ENCODE measurements at regions not wholly inside any gene's neighbourhood (a gene's known extent, or its start where the extent isn't known, plus 50 kb on each side); places are given as distances from the start of the nearest gene placed in this dataset.

DNA sequence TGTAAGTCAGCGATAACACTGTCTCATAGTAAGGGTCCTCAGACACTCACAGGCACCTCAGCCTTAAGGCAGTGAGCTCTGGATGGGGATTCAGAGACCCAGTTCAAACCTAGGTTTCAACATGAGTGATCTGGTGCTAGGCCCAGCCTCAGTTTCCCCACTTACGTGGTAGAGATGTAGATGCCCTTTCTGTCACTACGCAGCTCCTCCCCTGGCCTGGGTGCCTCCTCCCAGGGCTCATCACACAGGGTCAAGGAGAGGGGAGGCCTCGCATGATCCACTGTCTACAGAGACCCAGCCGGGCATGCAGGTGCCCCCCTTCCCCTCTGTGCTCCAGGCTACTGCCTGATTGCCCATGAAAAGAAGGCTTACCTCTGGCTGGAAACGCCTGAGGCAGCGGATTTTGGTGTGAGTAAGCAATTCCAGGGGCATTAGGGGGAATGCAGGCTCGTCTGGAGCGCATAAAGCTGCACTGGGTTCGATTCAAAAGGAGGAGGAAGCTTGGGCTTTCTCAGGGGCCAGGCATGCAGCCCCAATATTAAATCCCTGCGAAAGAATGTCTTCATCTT lies 69.8 kb upstream of the ANKRD34C start (continued):
- no peak for TF ChIP-seq CBX1 (IDR thresholded peaks at IDR 0.05; ENCODE audit: low read depth)

DNA sequence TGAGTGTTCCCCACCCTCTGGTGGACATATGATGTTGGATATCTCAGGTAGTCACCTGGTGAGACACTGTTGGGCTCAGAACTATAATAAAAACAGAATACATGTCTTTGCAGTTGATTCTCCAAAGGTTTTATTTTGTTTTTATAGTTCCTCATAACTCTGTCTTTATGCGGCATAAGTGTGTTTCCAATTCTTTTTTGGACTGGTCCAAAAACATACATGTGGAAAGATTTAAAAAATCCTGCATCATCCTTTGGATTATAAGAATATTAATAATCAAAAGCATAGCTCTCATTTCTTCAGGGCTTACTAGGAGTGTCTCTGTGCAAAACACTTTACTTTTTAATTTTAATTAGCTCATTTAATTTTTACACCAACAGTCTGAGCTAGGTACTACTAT lies 71.0 kb upstream of the ANKRD34C start:
- CTCF ChIA-PET (ENCODE audit: low intra/inter-chr PET ratio), result interaction anchor here (0.5 kb wide), 1 partner anchor 21 kb away, joined by 5 read pairs; no protein-coding TSS in a partner anchor
- FAIRE-seq, result no peak
- ATAC-seq, result no peak
- TF ChIP-seq TAF1 (IDR thresholded peaks at IDR 0.05; ENCODE audit: control insufficient read depth, extremely low read depth, insufficient read depth, low read length, severe bottlenecking) (no peak), PKNOX1 (IDR thresholded peaks at IDR 0.05) (no peak), PTBP1 (IDR thresholded peaks at IDR 0.05; ENCODE audit: low read depth, low read length) (no peak), DPF2 (IDR thresholded peaks at IDR 0.05) (no peak), XRCC5 (IDR thresholded peaks at IDR 0.05; ENCODE audit: low read depth, low read length) (no peak), ELF1 (tag; IDR thresholded peaks at IDR 0.05) (no peak), CHD4 (IDR thresholded peaks at IDR 0.05; ENCODE audit: insufficient read depth, insufficient replicate concordance, low read depth, low read length, poor library complexity, severe bottlenecking) (no peak), E2F3 (CRISPR knock-in tag; IDR thresholded peaks at IDR 0.05) (no peak), FOXJ3 (CRISPR knock-in tag; IDR thresholded peaks at IDR 0.05) (no peak), NONO (IDR thresholded peaks at IDR 0.05; ENCODE audit: low read depth in 2 of 2, low read length in 1 of 2) (no peak), COPS2 (conservative IDR thresholded peaks at IDR 0.05) (no peak), ZNF445 (CRISPR knock-in tag; IDR thresholded peaks at IDR 0.05; ENCODE audit: low read depth) (no peak)
- TF ChIP-seq, protein P1, sequence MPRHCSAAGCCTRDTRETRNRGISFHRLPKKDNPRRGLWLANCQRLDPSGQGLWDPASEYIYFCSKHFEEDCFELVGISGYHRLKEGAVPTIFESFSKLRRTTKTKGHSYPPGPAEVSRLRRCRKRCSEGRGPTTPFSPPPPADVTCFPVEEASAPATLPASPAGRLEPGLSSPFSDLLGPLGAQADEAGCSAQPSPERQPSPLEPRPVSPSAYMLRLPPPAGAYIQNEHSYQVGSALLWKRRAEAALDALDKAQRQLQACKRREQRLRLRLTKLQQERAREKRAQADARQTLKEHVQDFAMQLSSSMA (CRISPR knock-in tag; IDR thresholded peaks at IDR 0.05), result no peak
- TF ChIP-seq, protein P2, sequence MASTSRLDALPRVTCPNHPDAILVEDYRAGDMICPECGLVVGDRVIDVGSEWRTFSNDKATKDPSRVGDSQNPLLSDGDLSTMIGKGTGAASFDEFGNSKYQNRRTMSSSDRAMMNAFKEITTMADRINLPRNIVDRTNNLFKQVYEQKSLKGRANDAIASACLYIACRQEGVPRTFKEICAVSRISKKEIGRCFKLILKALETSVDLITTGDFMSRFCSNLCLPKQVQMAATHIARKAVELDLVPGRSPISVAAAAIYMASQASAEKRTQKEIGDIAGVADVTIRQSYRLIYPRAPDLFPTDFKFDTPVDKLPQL (IDR thresholded peaks at IDR 0.05; ENCODE audit: extremely low read depth, insufficient read length), result no peak
- TF ChIP-seq, protein P3, sequence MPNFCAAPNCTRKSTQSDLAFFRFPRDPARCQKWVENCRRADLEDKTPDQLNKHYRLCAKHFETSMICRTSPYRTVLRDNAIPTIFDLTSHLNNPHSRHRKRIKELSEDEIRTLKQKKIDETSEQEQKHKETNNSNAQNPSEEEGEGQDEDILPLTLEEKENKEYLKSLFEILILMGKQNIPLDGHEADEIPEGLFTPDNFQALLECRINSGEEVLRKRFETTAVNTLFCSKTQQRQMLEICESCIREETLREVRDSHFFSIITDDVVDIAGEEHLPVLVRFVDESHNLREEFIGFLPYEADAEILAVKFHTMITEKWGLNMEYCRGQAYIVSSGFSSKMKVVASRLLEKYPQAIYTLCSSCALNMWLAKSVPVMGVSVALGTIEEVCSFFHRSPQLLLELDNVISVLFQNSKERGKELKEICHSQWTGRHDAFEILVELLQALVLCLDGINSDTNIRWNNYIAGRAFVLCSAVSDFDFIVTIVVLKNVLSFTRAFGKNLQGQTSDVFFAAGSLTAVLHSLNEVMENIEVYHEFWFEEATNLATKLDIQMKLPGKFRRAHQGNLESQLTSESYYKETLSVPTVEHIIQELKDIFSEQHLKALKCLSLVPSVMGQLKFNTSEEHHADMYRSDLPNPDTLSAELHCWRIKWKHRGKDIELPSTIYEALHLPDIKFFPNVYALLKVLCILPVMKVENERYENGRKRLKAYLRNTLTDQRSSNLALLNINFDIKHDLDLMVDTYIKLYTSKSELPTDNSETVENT (CRISPR knock-in tag; IDR thresholded peaks at IDR 0.05), result no peak

More for the DNA sequence above, 71.0 kb upstream of the ANKRD34C start:
- peaks cover 2 to 18% of the 10 kb centered on the region in 2 experiments; a peak in 3 of 5 replicates for H3K27me3 ChIP-seq (ENCODE audit: control insufficient read depth in 2 of 2, insufficient read depth in 2 of 2, low read length in 2 of 2)
- 4% methylated on average over 1 of the region's 1 CpG for WGBS (ENCODE audit: insufficient coverage, low coverage, missing lambda C conversion rate)
- POLR2A ChIA-PET, result no interaction called here
- peaks cover 2 to 4% of the 10 kb centered on the region in 2 experiments; a peak in 1 of 5 replicates for H3K4me1 ChIP-seq (replicated peaks in 1 of 2; ENCODE audit: control insufficient read depth in 2 of 2, insufficient read depth in 2 of 2, low read length in 2 of 2)
- no peaks in the 10 kb centered on the region for H3K79me2 ChIP-seq (ENCODE audit: control insufficient read depth, insufficient read depth, low read length)
- H4K20me1 ChIP-seq (replicated peaks; ENCODE audit: control insufficient read depth, insufficient read depth, low read length), result no peaks in the 10 kb centered on the region; the same call in none of the 2 replicates
- H3K9me1 ChIP-seq (ENCODE audit: control insufficient read depth, insufficient read depth, low read length), result no peaks in the 10 kb centered on the region
- H3K4me3 ChIP-seq, result no peak overlapping the region
- intact Hi-C loops (cut with micrococcal nuclease) (no loop called here), in situ Hi-C loops (cut with MboI) (no loop called here)
- no peak overlapping the region for H2AFZ ChIP-seq (ENCODE audit: low read depth, low read length)
- no peaks in the 10 kb centered on the region for H3K36me3 ChIP-seq (ENCODE audit: control insufficient read depth, insufficient read depth, low read length)
- H3K27ac ChIP-seq (ENCODE audit: extremely low read depth, low read depth, low read length), result no peak overlapping the region
- no peak for DNase-seq (ENCODE audit: extremely low read depth in 1 of 4, low spot score in 3 of 4)
- H3K9me3 ChIP-seq (replicated peaks; ENCODE audit: control insufficient read depth, insufficient read depth, low read depth, low read length), result no peaks in the 10 kb centered on the region
- H3K9ac ChIP-seq (ENCODE audit: insufficient read depth in 1 of 2, low read depth in 2 of 2, low read length in 2 of 2), result no peak overlapping the region
- H3K4me2 ChIP-seq (ENCODE audit: insufficient read depth, low read length), result no peak overlapping the region
- no TSS peak for BruUV-seq (replicated peaks)
